IPS-20b (cell line): ENCODE measurements at regions not wholly inside any gene's neighbourhood (a gene's known extent, or its start where the extent isn't known, plus 50 kb on each side); places are given as distances from the start of the nearest gene placed in this dataset.

Experiments
- H3K27ac ChIP-seq: one replicate; pipeline ENCODE4 v1.5.1; 2013; ENCODE audit warnings: low read length
- H3K27me3 ChIP-seq: 2 replicates; pipeline ENCODE4 v1.6.1; 2013; ENCODE audit warnings: mild to moderate bottlenecking, low read length, inconsistent platforms; ENCODE audit not compliant: insufficient read depth
- H3K36me3 ChIP-seq: 2 replicates; pipeline ENCODE4 v1.6.1; 2013; ENCODE audit warnings: low read depth, mild to moderate bottlenecking, inconsistent platforms, low read length, moderate library complexity; ENCODE audit not compliant: insufficient read depth
- H3K4me1 ChIP-seq: 2 replicates; pipeline ENCODE4 v1.6.1; 2013; ENCODE audit warnings: mild to moderate bottlenecking, control low read depth, inconsistent platforms, low read length, moderate library complexity; ENCODE audit not compliant: insufficient read depth
- H3K4me3 ChIP-seq: 2 replicates; pipeline ENCODE4 v1.5.1; 2013; ENCODE audit warnings: mild to moderate bottlenecking, low read length, inconsistent platforms
- H3K9ac ChIP-seq: 2 replicates; pipeline ENCODE4 v1.6.1; 2013; ENCODE audit warnings: low read depth, mild to moderate bottlenecking, inconsistent platforms, low read length, moderate library complexity
- H3K9me3 ChIP-seq: 2 replicates; pipeline ENCODE4 v1.6.1; 2013; ENCODE audit warnings: mild to moderate bottlenecking, low read depth, low read length, inconsistent platforms; ENCODE audit not compliant: insufficient read depth

DNA sequence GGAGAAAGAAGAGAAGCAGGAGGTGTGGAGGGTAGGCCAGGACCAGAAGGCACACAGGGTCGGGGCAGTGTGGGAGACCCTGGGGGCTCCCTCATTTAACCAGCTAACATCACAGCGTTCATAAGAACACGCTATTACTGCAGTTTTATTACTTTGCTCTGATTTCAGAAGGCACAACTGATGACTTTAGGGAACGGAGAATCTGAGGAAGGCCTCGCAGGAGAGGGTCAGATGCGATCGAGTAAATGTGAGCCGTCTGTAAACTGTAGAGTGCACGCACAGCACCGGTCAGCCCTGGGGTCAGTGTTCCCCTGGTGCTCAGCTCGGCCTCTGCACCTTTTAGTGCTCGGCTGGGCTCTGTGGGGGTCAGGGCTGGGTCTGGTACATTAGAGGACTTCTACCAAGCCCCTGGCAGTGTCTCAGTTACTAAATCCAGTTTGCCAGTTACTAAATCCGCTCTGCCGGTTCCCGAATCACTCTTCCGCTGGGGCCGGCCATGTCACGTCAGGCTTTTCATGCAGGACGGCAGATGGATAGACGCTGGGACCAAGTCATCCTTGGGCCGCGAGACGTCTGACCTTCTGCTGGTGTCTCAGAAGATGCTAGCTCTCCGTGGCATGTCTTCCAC is 325.9 kb downstream of the SEC14L1 start:
- peaks cover 11% of the 10 kb centered on the region; the same call in 1 of the 2 replicates for H3K36me3 ChIP-seq
- no peaks in the 10 kb centered on the region for H3K27me3 ChIP-seq
- peak overlapping the region; percentile 62 for H3K4me3 ChIP-seq
- peaks cover 34% of the 10 kb centered on the region for H3K4me1 ChIP-seq
- peak overlapping the region; percentile 80 for H3K9ac ChIP-seq
- peak overlapping the region; percentile 86 for H3K27ac ChIP-seq
- no peaks in the 10 kb centered on the region for H3K9me3 ChIP-seq

GRCh38 chr17:77467521-77467920 is 326.8 kb downstream of the SEC14L1 start:
- Histone ChIP-seq H3K9me3 (no peaks in the 10 kb centered on the region), H3K27ac (no peak overlapping the region), H3K36me3 (peaks cover 11% of the 10 kb centered on the region; the same call in 1 of the 2 replicates)

DNA sequence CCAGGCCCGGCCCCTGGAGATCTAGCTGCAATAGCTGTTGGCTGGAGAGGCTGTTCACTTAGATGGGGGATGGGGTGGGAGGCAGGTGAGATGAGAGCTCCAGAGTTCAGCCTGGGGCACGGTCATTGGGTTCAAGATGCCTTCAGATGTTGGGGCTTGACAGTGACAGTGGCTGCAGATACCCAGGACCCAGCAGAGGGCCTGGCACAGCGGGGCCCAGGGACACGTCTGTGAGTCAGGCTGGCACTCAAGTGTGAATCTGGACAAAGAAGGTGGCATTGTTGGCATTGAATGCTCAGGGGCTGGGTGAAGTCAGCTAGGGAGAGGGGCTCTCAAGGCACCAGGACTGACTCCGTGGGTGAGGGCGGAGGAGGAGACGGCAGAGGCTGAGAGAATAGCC is 328.1 kb downstream of the SEC14L1 start:
- H3K36me3 ChIP-seq = peaks cover 11% of the 10 kb centered on the region; the same call in 1 of the 2 replicates
- no peak overlapping the region for H3K4me3 ChIP-seq
- peaks cover 51% of the 10 kb centered on the region for H3K4me1 ChIP-seq
- H3K9ac ChIP-seq = no peak overlapping the region
- no peak overlapping the region for H3K27ac ChIP-seq
- H3K9me3 ChIP-seq = no peaks in the 10 kb centered on the region
- H3K27me3 ChIP-seq = no peaks in the 10 kb centered on the region

More at GRCh38 chr17:77467521-77467920, 326.8 kb downstream of the SEC14L1 start:
- Histone ChIP-seq H3K27me3 (no peaks in the 10 kb centered on the region), H3K4me3 (no peak overlapping the region), H3K9ac (no peak overlapping the region), H3K4me1 (peaks cover 38% of the 10 kb centered on the region)

DNA sequence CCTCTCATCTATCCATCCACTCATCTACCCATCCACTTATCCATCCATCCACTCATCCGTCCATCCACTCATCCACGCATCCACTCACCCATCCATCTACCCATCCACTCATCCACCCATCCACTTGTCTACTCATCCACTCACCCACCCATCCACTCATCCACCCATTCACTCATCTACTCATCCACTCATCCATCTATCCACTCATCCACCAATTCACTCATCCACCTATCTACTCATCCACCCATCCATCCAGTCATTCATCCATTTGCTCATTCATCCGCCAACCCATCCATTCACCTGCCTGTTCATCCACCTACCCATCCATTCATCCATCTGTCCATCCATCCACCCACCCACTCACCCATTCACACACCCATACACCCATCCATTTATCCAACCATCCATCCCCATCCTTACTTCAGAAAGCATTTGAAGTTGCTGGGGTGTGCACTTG is 329.6 kb downstream of the SEC14L1 start:
- peaks cover 62% of the 10 kb centered on the region for H3K4me1 ChIP-seq
- H3K27me3 ChIP-seq = no peaks in the 10 kb centered on the region
- H3K9me3 ChIP-seq = no peaks in the 10 kb centered on the region
- peak overlapping the region; percentile 92 for H3K27ac ChIP-seq
- H3K9ac ChIP-seq = peak overlapping the region; percentile 87; the same call in 1 of the 2 replicates
- H3K4me3 ChIP-seq = no peak overlapping the region
- peaks cover 11% of the 10 kb centered on the region; the same call in 1 of the 2 replicates for H3K36me3 ChIP-seq

DNA sequence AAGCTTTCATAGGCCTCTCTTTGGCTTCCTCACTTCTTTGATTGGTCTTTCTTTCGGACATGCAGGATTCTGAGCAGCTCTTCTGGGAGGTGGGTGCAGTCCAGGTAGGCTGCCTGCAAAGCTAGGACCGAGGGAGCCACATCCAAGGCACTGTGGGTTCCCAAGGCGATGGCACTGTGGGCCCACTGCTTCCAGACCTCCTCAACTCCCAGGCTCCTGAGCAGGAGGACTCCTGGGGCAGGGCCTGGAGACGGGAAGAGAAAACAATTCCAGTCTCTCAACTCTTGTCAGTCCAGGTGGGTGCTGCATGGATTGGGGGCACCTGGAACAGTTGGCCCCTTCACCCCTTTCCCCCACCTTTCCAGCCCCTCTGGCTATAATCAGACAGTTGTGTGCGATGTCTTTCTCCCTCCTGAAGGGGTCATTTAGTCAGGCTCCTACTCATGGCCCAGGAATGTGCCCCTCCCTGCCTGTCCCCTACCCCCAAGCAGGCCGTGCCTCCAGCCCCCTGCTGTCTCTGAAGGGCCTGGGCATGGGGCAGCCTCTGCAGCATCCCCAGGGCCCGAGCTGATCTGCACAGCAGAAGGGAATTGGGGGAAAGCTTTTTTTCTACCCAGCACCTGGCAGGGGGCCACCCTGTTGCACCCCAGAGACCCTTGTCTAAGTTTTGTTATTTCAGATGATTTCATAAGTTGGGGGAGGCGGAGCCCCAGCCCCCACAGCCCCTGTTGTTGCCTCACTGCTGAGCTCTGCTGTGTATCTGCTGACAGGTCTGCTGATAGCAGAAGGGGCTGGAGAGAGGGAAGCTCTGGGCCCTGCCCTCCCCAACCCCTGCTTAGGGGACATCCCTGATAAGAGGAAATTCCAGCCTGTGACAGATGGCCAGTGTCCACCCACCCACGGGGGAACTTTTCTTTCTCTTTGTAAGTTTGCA is 330.3 kb downstream of the SEC14L1 start:
- peak overlapping the region; percentile 87; the same call in 1 of the 2 replicates for H3K9ac ChIP-seq
- peak overlapping the region; percentile 99 for H3K27ac ChIP-seq
- H3K4me3 ChIP-seq = no peak overlapping the region
- H3K4me1 ChIP-seq = peaks cover 58% of the 10 kb centered on the region
- peaks cover 11% of the 10 kb centered on the region; the same call in 1 of the 2 replicates for H3K36me3 ChIP-seq
- H3K9me3 ChIP-seq = no peaks in the 10 kb centered on the region
- H3K27me3 ChIP-seq = no peaks in the 10 kb centered on the region

- H3K9me3 ChIP-seq = no peaks in the 10 kb centered on the region
- H3K9ac ChIP-seq = peak overlapping the region; percentile 87
- no peaks in the 10 kb centered on the region for H3K27me3 ChIP-seq
- peaks cover 11% of the 10 kb centered on the region; the same call in 1 of the 2 replicates for H3K36me3 ChIP-seq
- H3K4me1 ChIP-seq = peaks cover 56% of the 10 kb centered on the region
- H3K4me3 ChIP-seq = peak overlapping the region; percentile 46; the same call in 1 of the 2 replicates
- peak overlapping the region; percentile 99 for H3K27ac ChIP-seq
Observed at GRCh38 chr17:77471984-77472461, 331.3 kb downstream of the SEC14L1 start.

GRCh38 chr17:77472468-77473310 is 331.9 kb downstream of the SEC14L1 start:
- peaks cover 11% of the 10 kb centered on the region; the same call in 1 of the 2 replicates for H3K36me3 ChIP-seq
- H3K9me3 ChIP-seq = no peaks in the 10 kb centered on the region
- H3K27me3 ChIP-seq = no peaks in the 10 kb centered on the region
- peak overlapping the region; percentile 46; the same call in 1 of the 2 replicates for H3K4me3 ChIP-seq
- H3K27ac ChIP-seq = peak overlapping the region; percentile 99
- peak overlapping the region; percentile 87 for H3K9ac ChIP-seq
- H3K4me1 ChIP-seq = peaks cover 59% of the 10 kb centered on the region

GRCh38 chr17:77473615-77474226 is 333.0 kb downstream of the SEC14L1 start:
- Histone ChIP-seq H3K27me3 (no peaks in the 10 kb centered on the region), H3K4me1 (peaks cover 59% of the 10 kb centered on the region), H3K36me3 (peaks cover 11% of the 10 kb centered on the region; the same call in 1 of the 2 replicates), H3K27ac (peak overlapping the region; percentile 99), H3K4me3 (no peak overlapping the region), H3K9me3 (no peaks in the 10 kb centered on the region), H3K9ac (no peak overlapping the region)

- Histone ChIP-seq H3K27me3 (no peaks in the 10 kb centered on the region), H3K9me3 (no peaks in the 10 kb centered on the region), H3K36me3 (peaks cover 10% of the 10 kb centered on the region; the same call in 1 of the 2 replicates), H3K27ac (peak overlapping the region; percentile 22), H3K9ac (no peak overlapping the region), H3K4me3 (no peak overlapping the region), H3K4me1 (peaks cover 65% of the 10 kb centered on the region)
Observed at GRCh38 chr17:77474292-77474988, 333.7 kb downstream of the SEC14L1 start.
